ENCODE measurements at regions not wholly inside any gene's neighbourhood (a gene's known extent, or its start where the extent isn't known, plus 50 kb on each side); places are given as distances from the start of the nearest gene placed in this dataset.

DNA sequence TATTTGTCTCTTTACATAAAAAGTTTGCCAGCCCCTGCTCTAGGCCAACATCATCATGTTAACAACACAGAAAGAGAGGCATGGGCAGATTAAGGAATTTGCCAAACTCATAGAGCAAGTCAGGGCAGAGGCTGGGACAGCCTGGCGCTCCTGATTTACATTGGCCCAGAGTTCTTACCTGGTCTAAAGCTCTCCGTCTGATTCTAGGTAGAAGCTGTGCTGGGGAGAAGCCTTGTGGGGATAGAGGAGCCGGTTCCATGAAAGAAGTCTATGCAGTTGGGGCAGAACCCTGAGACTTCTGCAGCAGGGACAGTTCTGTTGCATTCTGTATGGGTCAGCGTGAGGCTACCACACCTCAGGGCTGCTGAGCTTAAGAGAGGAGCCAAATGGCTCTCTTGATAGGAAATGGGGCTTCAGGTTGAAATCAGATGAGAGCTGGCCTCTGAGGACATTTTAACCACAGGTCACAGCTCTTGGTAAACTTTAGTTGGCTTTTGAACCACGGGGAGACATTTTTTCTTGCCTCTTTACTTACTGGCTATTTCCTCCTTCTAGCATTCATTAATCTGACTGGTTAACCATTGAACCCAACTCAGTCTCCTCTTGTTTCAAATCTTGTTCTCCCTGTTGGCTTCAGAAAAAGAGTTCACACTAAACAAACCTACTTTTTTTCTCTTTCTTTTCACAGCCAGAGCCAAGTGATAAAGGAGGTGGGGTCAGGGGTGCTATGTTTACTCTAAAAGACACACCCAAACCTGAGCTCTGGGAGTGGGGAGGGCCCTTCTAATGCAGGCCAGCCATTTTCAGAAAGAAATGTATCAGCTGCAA is 250.7 kb downstream of the OPA1 start:
- no peak for TF ChIP-seq MYC (IDR thresholded peaks at IDR 0.05; ENCODE audit: low read depth, low read length)
- no peak for TF ChIP-seq CTCF (IDR thresholded peaks at IDR 0.05; ENCODE audit: low read depth, low read length)
- TF ChIP-seq, protein P1, sequence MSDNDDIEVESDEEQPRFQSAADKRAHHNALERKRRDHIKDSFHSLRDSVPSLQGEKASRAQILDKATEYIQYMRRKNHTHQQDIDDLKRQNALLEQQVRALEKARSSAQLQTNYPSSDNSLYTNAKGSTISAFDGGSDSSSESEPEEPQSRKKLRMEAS (IDR thresholded peaks at IDR 0.05; ENCODE audit: low read depth, low read length), result no peak
- TF ChIP-seq POLR2A (IDR thresholded peaks at IDR 0.05; ENCODE audit: extremely low read depth, insufficient read length), result no peak
- H3K4me3 ChIP-seq (ENCODE audit: low read depth, low read length), result no peak overlapping the region
- DNase-seq (ENCODE audit: low read depth), result no peak

DNA sequence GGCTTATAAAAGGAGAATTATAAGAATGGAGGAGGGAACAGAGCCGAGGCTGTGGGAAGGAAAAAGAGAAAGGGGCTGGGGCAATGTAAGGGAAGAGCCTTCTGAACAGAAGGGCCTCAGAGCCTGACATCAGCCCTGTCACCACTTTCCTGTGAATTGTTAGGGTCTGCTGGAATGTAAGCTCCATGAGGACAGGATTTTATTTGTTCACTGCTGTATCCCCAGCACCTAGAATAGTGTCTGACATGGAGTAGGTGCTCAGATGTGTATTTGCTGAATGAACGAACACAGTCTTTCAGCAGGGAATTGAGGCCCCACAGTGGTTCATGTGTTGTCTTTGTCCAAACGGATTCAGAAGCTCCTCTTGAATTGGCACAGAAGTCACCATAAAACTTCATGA is 251.5 kb downstream of the OPA1 start:
- TF ChIP-seq CTCF (IDR thresholded peaks at IDR 0.05; ENCODE audit: low read depth, low read length), result no peak
- no peak for TF ChIP-seq MYC (IDR thresholded peaks at IDR 0.05; ENCODE audit: low read depth, low read length)
- TF ChIP-seq, protein P1 (IDR thresholded peaks at IDR 0.05; ENCODE audit: low read depth, low read length), result no peak
- TF ChIP-seq POLR2A (IDR thresholded peaks at IDR 0.05; ENCODE audit: extremely low read depth, insufficient read length), result no peak
- H3K4me3 ChIP-seq (ENCODE audit: low read depth, low read length), result no peak overlapping the region
- DNase-seq (ENCODE audit: low read depth), result no peak

DNA sequence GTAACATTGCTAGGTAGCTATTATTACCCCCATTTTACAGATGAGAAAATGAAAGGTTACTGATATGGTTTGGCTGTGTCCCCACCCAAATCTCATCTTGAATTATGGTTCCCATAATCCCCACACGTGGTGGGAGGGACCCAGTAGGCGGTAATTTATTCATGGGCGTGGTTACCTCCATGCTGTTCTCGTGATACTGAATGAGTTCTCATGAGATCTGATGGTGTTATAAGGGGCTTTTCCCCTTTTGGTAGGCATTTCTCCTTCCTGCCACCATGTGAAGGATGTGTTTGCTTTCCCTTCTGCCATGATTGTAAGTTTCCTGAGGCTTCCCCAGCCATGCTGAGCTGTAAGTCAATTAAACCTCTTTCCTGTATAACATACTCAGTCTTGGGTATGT is 252.1 kb downstream of the OPA1 start:
- no peak for TF ChIP-seq MYC (IDR thresholded peaks at IDR 0.05; ENCODE audit: low read depth, low read length)
- no peak for TF ChIP-seq CTCF (IDR thresholded peaks at IDR 0.05; ENCODE audit: low read depth, low read length)
- TF ChIP-seq, protein P1 (IDR thresholded peaks at IDR 0.05; ENCODE audit: low read depth, low read length), result no peak
- no peak for TF ChIP-seq POLR2A (IDR thresholded peaks at IDR 0.05; ENCODE audit: extremely low read depth, insufficient read length)
- DNase-seq (ENCODE audit: low read depth), result no peak
- no peak overlapping the region for H3K4me3 ChIP-seq (ENCODE audit: low read depth, low read length)

DNA sequence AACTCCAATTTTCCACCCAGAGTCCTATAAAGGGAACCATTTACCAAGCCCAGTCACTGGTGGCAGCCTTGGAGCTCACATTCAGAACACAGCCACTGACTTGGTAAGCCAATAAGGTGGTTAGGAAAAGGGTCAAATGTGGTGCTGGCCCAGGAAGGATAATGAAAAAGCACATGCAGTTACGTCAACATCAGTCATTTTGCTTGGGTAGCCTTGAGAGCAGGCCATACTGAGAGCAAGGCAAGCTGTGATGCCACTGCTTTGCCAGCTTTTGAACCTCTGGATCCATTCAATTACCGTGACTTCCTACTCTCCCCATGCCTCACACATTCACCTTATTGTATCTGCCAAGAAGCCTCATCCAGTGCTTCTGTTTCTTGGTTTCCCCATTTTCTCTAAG is 253.6 kb downstream of the OPA1 start:
- TF ChIP-seq, protein P1 (IDR thresholded peaks at IDR 0.05; ENCODE audit: low read depth, low read length), result no peak
- TF ChIP-seq CTCF (IDR thresholded peaks at IDR 0.05; ENCODE audit: low read depth, low read length), result no peak
- no peak for TF ChIP-seq POLR2A (IDR thresholded peaks at IDR 0.05; ENCODE audit: extremely low read depth, insufficient read length)
- TF ChIP-seq MYC (IDR thresholded peaks at IDR 0.05; ENCODE audit: low read depth, low read length), result no peak
- H3K4me3 ChIP-seq (ENCODE audit: low read depth, low read length), result no peak overlapping the region
- DNase-seq (ENCODE audit: low read depth), result no peak

- DNase-seq (ENCODE audit: low read depth), result no peak
- H3K4me3 ChIP-seq (ENCODE audit: low read depth, low read length), result no peak overlapping the region
- TF ChIP-seq POLR2A (IDR thresholded peaks at IDR 0.05; ENCODE audit: extremely low read depth, insufficient read length) (no peak), CTCF (IDR thresholded peaks at IDR 0.05; ENCODE audit: low read depth, low read length) (no peak), MYC (IDR thresholded peaks at IDR 0.05; ENCODE audit: low read depth, low read length) (no peak)
- TF ChIP-seq, protein P1 (IDR thresholded peaks at IDR 0.05; ENCODE audit: low read depth, low read length), result no peak
Measured at GRCh38 chr3:193847402-193847801, 254.4 kb downstream of the OPA1 start.
